ENCODE measurements at regions not wholly inside any gene's neighbourhood (a gene's known extent, or its start where the extent isn't known, plus 50 kb on each side); places are given as distances from the start of the nearest gene placed in this dataset.

DNA sequence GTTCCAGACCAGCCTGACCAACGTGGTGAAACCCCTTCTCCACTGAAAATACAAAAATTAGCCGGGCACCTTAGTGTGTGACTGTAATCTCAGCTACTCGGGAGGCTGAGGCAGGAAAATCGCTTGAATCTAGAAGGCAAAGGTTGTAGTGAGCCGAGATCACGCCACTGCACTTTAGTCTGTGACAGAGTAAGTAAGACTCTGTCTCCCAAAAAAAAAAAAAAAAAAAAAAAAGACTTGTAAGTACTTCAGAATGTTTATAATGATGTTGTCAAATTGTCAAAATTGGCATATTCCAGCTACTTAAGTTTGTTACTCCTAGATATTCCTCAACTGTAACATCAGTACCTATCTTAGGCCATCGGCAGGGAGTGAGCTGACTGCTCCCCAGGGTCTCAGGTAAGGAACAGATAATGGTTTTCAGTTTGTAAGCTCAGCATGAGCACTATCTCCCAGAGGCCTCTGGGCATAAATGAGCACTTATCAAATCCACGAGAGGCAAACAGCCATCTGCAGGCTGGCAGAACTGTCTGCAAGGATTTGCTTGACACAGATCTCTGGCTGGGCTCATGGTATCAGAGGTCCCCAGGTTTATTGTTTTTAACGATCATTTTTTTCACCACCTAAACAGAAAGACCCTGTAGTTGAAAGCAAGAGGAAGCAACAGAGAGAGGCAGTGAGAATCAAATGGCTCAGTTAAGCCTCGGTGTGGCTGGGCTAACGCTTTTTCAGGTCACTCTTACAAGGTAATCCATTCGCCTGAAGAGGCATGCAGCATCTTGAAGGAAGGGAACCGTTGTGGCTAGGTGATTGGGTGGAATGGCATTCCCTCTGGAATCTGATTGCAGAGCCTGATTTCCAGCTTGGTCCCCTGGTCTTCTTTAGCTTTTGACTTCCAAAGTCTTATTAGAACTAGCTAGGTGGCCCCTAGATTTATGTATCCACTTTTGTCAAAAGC is 115.9 kb downstream of the LY86 start:
- DNase-seq: no peak

DNA sequence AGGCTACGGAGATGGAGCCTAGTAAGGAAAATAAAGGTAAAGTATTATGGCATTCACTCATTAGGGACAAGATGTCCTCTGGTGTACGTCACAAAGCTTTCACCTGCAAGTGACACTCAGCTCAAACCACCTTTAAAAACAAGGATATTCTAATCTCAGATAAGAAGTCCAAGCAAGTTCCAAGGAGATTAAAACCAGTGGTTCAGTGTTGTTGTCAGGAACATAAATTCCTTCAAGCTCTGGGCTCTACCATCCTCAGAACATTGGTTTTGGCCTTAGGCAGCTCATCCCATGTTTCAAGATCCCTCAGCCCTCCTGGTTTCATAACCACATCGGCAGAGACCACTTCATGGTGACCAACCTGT is 116.5 kb downstream of the LY86 start:
- no peak for DNase-seq

DNA sequence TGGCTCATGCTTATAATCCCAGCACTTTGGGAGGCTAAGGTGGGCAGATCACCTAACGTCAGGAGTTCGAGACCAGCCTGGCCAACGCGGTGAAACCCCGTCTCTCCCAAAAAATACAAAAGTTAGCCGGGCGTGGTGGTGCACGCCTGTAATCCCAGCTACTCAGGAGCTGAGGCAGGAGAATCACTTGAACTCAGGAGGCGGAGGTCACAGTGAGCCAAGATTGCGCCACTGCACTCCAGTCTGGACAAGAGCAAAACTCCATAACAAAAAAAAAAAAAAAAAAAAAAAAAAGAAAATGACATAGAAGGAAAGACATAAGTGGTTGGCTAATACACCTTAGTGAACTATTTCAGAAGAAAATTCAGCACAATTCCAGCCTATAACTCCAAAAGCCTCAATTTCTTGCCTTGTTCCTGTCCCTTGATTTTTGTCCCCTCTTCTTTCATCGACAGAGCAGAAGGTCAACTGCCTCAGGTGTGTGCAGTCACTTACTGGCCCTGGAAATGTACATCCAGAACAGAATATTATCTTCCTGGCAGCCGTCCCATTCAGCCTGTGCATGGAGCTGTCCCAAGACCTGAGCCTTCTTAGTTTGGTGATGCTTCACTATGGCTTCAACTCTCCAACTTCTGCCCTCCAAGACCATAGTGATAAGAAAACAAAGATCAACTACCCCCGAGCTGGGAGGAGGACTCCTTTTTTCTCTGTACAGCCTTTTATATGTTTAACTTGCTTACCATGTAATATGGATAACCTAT is 117.6 kb downstream of the LY86 start:
- DNase-seq: no peak

DNA sequence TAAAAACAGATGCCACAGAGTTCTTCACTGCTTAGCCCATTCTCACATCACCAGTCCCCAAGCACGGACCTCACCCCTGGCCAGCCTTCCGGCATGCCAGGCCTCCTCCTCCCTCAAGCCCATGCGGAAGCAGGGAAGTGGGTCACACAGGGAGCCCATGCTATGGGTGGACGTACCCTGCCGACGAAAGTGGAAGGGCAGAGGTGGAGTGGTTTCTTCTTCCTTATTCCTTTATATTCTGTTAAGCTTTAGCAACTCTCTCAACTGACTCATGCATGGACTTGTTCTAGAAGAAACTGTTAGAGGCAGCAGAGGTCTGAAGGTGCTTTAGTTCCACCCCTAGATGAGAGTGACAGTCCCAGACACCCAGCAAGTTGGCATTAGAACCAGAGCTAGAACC is 118.6 kb downstream of the LY86 start:
- DNase-seq: no peak

DNA sequence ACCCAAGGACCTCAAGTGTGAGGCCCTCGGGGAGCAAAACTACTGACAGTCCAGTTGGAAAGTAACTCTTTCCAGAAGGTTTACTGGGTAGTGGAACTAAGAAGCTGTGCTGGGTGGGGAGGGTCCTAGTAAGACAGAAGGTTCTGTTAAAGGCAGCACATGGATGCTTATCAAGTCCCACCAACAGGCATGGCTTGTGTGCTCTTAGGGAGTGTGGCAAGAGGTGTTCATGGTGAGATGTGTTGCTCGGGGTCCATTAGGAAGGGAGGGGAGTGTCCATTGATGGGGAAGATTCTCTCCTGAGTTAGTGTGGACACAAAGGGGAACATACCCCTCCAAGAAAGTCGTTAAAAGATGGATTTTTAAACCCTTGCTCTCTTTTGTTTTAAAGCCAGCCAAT is 120.6 kb downstream of the LY86 start:
- DNase-seq: no peak

DNA sequence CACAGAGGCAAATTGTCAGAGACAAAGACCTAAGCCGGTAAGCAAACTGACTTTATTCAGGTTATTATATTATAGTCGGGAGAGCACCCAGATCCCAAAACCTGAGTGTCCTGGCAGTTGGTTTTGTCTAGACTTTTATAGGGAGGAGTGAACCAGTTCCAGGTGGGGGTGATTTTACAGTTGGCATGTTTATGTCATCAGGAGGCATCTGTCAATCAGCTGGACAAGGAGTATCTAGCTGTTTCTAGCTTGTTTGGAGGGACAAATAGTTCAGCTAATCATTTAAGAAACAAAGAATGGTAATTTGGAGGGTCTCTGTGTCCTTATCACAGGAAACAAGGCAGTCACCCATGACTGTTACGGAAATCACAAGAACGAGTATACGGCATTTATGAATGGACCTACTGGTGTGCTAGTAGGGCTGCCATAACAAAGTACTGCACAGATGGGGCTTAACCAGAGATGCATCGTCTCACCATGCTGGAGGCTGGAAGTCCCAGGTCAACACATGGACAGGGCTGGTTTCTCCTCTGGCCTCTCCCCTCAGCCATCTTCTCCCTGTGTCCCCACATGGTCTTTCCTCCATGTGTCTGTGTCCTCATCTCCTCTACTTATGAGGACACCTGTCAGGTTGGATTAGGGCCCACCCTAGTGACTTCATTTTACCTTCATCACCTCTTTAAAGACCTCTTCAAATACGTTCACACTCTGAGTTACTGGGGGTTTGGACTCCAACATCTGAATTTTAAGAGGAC is 122.7 kb downstream of the LY86 start:
- no peak for DNase-seq

DNA sequence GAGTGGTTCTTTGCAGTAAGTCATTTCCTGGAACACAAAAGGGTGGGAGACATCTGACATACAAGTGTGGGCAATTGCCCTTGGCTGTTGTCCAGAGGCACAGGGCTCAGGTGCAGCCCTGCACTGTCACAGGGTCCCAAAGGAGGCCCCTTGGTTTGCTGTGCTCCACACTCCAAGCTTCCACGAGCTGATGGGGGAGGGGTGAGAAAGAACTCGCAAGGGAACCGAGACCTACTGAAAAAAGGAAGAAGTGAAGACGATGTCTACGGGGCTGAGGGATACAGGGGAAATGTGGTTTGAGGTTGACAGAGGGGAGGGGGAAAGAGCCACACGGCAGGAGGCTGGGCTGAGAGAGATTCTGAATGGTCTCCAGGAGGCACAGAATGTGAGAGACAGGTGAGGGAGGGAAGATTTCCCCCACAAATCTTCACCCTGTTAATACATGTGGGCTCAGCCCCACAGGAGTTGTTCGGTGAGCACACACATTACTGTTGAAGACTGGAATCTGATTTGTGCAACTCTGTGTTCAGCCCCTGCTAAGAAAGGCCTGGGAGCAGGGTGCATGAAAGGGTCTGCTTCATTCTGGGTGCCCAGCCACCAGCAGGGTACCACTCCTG is 123.4 kb downstream of the LY86 start:
- no peak for DNase-seq

DNA sequence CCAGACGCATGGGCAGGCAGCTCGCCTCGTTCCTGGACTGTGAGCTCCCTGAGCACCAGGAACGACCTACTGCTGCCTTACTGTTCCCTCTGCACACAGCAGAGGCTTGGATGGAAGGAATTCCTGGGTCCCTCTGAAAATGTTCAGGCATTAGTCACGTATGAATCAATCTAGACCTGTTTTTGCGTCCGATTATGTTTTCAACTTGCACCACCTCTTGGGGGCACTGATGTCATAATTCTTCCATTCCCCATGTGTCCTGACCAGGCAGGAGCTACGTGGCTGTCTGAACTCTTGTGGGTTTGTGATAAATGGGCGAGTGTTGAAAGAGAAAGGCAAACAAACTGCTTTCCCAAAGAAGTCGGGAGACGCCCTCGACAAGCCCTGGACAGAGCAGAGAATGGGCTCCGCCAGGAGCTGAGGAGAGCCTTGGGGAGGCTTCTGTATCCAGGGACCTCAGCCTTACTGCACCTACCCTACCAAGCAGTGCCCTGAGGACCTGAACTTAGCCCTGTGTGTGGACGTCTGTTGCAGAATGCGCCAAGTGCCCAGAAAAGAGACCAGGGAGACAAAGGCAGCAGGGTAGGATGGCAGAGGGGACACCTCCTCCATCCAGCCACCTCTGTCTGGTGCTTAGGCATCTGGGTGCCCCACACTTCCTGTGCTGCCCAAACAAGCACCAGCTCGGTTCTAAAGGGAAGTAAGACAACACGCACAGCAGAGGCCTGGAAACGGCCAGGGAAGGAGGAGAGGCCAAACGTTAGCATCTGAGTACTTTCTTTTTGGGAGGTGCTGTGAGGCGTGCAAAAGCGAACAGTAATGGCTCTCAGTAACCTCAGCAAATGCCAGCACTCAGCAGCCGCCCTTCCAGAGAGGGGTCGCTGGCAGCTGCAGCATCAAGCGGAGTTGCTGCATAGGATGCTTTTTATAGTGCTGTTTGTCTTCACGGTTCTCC is 124.2 kb downstream of the LY86 start:
- DNase-seq: peak; percentile 89

DNA sequence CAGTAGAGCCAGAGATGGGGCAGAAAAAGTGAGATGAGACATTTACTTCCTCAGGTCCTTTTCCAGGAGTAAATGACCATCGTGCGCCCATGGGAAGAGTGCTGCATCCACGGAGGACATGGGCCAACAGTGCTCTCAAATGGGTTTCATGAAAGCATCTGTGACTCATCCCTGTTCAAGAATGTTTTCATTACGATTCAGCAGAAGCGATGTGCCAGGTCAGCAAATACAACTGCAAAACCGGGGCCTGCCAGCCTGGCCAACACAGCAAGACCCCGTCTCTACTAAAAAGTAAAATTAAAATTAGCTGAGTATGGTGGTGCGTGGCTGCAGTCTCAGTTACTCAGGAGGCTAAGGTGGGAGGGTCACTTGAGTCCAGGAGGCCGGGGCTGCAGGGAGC is 125.1 kb downstream of the LY86 start:
- DNase-seq: peak; percentile 70

DNA sequence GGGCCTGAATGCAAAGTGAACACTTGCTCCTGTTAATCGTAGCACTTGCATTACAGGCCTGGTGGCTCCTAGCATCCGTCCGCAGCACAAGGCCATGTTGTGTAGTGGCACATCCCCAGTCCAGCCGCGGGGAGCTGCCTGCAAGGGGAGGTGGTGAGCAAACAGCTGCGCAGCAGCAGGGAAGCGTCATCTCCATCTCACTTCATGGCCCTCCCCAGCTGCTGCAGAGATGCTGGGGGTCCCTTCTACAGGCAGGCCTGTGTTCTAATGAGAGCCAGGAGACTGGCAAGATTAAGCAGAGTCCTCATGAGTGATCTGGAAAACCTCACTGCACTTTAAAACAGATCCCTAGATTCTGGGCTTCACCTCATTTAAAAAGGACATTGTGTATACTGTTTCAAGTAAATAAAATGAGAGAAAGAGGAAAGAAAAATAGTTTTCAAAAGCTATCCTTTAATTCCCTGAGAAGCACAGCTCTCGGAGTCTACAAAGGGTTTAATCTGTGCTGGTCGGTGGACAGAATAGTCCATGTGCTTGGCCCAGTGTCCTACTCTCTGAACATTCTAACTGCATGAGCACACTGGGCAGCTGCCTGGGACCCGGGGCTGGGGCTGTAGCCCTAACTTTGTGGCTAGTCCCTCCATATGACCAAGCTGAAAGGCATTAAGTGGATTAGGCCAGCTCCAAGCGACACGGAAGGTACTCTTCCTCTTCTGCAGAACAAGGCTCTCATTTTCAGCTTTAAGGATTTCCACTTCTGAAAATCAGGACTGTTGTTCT is 125.8 kb downstream of the LY86 start:
- DNase-seq: peak; percentile 23

DNA sequence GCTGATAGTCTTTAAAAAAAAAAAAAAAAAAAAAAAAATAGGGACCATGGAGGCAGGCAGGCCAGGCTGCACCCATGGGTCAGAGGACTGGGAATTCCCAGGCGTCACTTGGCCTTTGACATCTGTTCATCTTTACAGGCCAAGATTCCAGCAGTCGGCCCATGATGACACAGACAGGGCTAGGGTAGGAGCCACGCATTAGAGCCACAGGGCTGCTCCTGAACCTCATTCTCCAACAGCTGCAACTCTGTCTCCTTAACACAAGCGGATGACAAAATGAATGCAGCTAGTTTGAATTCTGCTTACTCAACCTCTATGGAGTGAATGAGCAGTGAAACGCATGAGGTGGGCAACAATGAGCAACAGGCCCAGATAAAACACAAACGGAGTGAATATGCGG is 126.4 kb downstream of the LY86 start:
- no peak for DNase-seq

DNA sequence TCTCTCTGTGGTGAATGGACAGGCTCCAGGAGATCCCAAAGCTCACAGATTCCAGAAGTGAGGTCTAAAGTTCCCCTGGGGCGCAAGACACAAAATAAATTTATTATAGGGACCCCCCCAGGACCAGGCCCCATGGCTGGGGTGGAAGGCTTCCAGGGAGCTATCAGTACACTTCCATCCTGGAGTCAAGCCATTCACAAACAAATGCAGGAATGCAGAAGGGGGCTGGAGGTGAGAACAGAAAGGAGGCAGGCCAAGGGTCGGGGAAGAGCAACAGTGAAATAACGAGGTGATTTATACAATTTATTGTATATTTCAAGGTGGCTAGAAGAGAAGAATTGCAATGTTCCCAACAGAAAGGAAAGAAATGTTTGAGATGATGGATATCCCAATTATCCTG is 126.9 kb downstream of the LY86 start:
- DNase-seq: no peak

DNA sequence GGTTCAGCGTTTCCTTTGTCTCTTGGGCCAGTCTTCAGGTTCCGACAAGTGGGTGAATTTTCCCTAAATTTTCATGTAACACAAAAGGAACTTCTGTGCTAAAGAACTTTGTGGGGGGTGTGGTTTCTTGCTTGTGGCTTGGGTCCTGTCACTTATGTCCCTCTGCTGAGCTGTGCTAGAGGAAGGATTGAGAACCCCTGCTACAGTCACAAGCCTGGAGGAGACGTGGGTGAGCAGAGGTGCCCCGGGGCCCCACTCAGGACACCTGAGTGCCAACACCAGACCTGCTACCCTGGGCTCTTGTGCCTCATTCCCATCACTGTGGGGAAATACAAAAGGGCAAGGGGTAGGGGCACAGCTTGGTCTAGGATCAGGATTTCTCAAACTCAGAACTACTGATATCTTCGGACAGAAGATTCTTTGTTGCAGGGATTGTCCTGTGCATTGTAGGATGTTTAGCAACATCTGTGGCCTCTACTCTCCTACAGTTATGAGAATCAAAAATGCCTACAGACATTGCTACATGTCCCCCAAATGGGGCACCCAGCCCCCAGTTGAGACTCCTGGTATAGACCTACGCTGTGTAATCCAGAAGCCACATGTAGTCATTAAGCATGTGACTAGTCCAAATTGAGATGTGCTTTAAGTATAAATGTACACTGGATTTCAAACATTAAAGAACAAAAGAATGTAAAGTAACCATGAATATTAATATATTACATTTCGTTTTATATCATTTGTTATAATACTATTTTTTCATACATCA is 128.7 kb downstream of the LY86 start:
- DNase-seq: no peak

DNA sequence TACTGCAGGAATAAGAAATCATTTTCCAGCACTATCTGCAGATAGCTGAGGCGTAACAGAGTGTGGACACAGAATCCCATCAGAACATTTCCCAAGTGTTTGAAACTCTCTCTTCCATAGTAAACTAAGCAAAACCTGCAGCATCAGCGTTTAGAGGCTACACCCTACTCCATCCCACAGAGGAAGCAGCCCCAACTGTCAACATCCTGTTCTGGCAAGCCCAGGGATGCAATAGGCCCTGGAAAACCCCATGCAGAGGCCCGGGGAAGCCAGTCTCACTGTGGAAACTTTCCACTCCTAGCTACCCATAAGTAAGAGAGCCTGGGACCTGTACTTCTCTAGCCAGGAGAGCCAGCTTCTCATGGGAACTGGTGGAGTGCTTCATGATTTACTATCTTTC is 129.4 kb downstream of the LY86 start:
- no peak for DNase-seq

DNA sequence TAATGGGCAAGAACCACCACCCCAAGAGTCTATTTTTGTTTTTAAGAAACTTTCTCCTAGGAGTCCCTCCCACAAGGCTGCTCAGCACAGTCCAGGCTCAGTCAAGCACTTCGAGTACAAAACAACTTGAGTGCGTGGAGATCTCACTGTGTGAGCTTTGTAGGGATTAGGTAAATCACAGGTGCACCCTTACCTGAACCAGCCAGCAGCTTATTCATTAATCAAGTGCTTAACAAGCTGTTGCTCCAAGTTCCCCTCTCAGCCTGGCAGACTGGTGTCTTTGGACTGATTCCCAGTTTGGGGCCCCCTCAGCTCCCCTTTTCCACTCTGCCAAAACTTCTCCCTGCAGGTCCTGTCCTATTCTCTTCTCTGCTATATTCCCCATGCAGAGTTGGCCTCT is 133.1 kb downstream of the LY86 start:
- DNase-seq: no peak

DNA sequence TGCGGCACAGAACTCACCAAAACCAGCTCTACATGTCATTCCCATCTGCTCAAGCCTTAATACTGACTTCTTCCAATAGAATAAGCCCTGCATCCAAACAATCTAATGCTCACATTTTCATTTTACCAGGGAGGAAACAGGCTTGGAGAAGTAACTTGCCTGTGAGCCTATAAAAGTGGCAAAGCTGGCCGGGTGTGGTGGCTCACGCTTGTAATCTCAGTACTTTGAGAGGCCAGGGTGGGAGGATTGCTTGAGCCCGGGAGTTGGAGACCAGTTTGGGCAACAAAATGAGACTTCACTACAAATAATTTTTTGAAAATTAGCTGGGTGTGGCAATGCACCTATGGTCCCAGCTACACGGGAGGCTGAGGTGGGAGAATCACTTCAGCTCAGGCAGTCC is 133.7 kb downstream of the LY86 start:
- no peak for DNase-seq

DNA sequence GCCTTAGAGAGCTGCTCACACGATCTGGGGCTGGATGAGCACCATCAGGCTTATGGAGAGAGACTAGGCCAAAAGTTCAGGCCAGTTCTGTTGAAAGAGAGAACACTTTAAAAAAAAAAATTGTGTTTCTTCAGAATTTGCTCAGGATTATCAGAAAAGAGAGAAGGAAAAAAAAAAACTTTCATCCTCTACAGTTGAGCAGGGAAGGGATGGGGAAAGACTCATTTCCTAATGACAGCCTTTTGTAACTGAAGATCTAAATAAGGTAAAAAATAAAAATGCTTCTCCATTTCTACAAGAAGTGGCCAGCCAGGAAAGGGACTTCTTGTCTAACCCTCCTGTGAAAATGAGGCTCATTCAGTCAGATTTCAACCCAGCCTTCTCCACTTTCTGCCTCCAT is 134.8 kb downstream of the LY86 start:
- no peak for DNase-seq

DNA sequence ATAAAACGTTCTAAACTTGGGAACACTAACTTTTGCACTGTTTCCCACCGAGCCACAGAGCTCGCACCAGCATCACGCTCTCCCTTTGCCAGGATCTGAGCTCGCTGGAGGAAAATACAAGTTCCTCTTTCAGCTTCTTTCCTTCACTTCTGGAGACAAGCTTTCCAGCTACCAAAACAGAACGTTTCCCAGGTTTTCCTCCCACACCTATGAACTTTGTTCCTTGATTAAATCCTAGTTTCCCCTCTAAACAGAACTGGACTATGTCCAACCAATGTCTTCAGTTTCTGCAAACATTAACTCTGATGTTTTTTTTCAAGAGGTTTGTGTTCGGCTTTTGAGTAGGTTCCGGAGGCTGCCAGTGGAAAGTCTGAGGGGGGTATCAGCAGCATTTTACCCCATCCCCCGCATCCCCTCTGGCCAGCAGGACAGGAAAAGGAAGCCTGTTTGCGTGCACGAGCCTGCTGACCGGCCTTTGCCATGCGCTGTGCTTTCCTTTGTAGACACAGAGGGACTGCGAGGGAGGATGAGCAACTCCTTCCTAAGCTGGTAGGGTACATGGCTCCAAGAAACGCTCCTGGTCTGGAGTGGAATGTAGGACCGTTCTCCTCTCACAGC is 135.5 kb downstream of the LY86 start:
- DNase-seq: no peak

DNA sequence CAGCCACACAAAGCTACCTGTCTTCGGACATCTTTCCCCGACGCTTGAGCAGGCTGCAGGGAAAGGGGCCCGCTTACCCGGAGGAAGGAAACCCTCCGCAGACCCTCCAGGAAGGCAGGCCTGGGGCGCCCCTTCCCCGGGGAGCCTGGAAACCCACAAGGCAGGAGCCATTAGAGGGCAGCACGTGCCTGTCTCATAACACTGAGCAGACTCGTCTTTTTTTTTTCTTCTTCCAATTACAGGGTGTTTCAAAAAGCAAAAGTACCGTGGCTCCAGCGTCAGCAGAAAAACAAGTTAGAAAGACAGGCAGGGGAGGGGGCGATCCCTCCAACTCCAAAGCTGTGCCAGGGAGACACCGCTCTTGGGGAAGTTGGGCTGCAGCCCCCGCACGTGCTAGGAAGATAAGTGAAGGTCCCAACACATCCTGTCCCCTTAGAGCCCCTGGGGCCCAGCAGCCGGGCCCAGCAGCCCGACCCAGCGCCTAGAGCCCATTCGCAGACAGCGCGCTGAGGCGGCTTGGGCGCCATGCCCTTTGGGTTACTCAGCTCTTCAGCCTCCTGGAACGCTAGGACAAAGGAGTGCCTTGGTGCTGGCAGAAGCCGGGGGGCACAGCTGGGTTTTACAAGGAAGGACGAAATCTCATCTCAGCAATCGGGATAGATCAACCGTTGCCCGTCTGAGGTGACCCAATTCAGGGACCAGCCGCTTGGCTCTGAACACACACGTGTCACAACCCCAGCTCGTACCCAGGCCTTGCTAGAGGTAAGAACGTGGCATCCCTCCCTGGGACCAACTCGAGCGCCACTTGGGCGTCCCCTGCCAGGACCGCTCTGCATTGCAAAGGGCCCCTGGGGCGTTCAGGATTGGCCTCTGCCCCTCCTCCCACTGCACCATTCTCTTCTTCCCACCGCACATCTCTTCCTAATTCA is 136.3 kb downstream of the LY86 start:
- peak; percentile 81 for DNase-seq

All from fibroblast of skin of right quadriceps (primary cell).